Loucy (cell line): ENCODE measurements at regions not wholly inside any gene's neighbourhood (a gene's known extent, or its start where the extent isn't known, plus 50 kb on each side); places are given as distances from the start of the nearest gene placed in this dataset.

Experiments
- CTCF ChIP-seq: fragments of 200-600 bp; sonication (generic); conservative IDR thresholded peaks from 2 replicates; pipeline ENCODE4 v1.5.1; 2014; ENCODE audit warnings: mild to moderate bottlenecking, antibody characterized with exemption, low read length
- EZH2phosphoT487 ChIP-seq: fragments of 200-600 bp; IDR thresholded peaks from 2 replicates; pipeline ENCODE4 v1.6.1; 2018; ENCODE audit warnings: antibody characterized with exemption, mild to moderate bottlenecking, moderate library complexity, borderline replicate concordance

GRCh38 chr2:187851955-187852561, 297.8 kb upstream of the TFPI start:
- TF ChIP-seq CTCF = no peak
- no peak for TF ChIP-seq EZH2phosphoT487
